ENCODE measurements at regions not wholly inside any gene's neighbourhood (a gene's known extent, or its start where the extent isn't known, plus 50 kb on each side); places are given as distances from the start of the nearest gene placed in this dataset.

DNA sequence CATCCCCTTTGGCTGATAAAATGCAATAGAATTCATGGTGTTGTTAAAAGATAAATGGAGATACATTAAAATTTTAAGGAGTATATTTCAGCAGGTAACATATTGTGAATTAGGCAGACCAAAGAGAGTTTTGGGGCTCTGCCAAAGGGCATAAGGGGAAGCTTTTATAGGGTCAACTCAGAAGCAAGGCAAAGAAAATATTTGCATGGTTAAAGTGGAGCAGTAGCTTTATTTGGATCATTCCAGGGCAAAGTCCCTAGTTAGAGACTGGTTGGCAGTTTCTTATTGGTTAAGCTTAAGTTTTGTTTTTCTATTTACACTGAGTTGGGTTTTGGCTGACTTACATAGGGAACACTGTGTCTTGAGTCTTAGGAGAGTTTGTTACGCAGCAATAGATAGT is 75.1 kb upstream of the CA10 start:
- in situ Hi-C loops (cut with HindIII; ENCODE audit: low pct_ligation_motif_present, low sequenced_read_pairs), result no loop called here
- H3K27ac ChIP-seq, result no peak overlapping the region
- no peaks in the 10 kb centered on the region for H3K36me3 ChIP-seq (replicated peaks)
- DNase-seq, result no peak
- no peak overlapping the region for H3K4me3 ChIP-seq (ENCODE audit: low read depth, low read length)
- H3K27me3 ChIP-seq (replicated peaks), result no peaks in the 10 kb centered on the region
- TF ChIP-seq, protein P1, sequence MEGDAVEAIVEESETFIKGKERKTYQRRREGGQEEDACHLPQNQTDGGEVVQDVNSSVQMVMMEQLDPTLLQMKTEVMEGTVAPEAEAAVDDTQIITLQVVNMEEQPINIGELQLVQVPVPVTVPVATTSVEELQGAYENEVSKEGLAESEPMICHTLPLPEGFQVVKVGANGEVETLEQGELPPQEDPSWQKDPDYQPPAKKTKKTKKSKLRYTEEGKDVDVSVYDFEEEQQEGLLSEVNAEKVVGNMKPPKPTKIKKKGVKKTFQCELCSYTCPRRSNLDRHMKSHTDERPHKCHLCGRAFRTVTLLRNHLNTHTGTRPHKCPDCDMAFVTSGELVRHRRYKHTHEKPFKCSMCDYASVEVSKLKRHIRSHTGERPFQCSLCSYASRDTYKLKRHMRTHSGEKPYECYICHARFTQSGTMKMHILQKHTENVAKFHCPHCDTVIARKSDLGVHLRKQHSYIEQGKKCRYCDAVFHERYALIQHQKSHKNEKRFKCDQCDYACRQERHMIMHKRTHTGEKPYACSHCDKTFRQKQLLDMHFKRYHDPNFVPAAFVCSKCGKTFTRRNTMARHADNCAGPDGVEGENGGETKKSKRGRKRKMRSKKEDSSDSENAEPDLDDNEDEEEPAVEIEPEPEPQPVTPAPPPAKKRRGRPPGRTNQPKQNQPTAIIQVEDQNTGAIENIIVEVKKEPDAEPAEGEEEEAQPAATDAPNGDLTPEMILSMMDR (IDR thresholded peaks at IDR 0.05; ENCODE audit: low read depth, low read length, missing control alignments), result no peak

DNA sequence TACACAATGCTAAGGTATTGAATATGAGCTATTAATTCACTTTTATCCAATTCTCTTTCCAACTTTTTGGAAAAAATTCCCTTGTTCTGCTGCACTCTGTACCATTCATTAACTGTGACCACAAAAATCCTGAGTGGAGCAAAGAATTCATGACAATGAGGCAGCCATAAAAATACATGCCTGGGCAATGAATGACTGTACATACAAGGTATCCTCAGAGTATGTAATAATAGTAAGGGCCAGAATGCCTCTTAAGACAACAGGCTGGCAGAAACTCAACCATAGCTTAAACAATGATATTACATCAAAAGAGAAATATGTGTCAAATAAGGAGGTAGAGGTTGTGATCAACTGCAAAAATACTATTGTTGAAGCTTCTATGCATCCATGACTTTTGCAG is 74.7 kb upstream of the CA10 start:
- Histone ChIP-seq H3K27ac (no peak overlapping the region), H3K4me3 (ENCODE audit: low read depth, low read length) (no peak overlapping the region), H3K27me3 (replicated peaks) (no peaks in the 10 kb centered on the region), H3K36me3 (replicated peaks) (no peaks in the 10 kb centered on the region)
- DNase-seq, result no peak
- TF ChIP-seq, protein P1 (IDR thresholded peaks at IDR 0.05; ENCODE audit: low read depth, low read length, missing control alignments), result no peak
- in situ Hi-C loops (cut with HindIII; ENCODE audit: low pct_ligation_motif_present, low sequenced_read_pairs), result no loop called here

DNA sequence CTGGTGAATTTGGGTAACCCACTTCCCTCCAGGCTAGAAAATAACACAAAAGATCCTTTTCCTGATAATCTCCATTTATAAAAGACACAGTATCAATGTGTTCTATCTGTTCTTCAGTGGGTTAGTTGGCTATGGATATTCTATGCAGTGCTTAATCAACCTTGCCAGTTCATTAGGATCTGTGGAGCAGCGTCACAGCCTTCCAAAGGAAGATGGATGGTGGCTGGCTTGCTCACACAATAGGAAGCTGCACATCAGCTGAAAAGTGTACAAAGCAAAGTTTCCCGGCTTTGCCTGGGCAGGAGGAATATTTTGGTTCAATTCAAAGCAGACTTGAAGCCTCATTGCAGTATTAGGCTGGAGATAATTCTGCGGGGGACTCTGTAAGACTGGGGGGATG is 70.3 kb upstream of the CA10 start:
- Histone ChIP-seq H3K27ac (no peak overlapping the region), H3K27me3 (replicated peaks) (no peaks in the 10 kb centered on the region), H3K36me3 (replicated peaks) (no peaks in the 10 kb centered on the region), H3K4me3 (ENCODE audit: low read depth, low read length) (no peak overlapping the region)
- in situ Hi-C loops (cut with HindIII; ENCODE audit: low pct_ligation_motif_present, low sequenced_read_pairs), result no loop called here
- DNase-seq, result no peak
- TF ChIP-seq, protein P1 (IDR thresholded peaks at IDR 0.05; ENCODE audit: low read depth, low read length, missing control alignments), result no peak

DNA sequence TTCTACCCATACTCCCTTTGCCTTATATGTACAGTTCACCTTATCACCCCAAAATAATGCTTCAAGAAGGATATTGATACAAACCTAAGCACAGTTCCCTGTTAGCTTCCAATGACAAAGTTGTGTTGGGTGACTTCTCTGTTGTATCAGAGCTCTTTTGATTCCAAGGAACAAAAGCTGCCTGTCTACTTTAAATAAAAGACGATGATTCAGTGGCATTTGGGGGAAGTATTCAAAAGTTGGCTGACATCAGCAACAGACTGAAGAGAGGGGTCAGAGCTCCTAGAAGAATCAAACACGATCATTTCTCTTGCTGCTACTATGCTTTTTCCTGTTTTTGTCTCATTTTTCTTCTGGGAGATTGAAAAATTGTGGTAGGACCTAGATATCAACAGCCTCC is 69.4 kb upstream of the CA10 start:
- H3K36me3 ChIP-seq (replicated peaks), result no peaks in the 10 kb centered on the region
- in situ Hi-C loops (cut with HindIII; ENCODE audit: low pct_ligation_motif_present, low sequenced_read_pairs), result no loop called here

DNA sequence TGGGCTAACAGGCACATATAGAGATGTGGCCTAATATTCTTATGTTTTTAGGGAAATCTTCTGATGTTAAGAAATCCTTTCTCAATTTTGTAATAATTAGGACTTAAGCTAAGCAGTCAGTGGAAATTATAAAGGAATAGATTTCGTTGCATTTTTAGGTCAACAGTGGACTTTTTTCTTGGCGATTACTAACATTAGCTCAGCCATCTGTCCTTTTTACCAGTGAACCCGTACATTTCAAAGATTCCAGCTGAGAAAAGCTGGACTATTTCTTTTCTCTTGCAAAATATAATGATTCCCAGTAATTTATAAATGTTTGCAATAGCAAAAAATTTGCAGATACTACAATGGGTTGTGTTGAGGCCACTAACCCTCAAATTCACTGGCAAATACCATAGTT is 54.9 kb upstream of the CA10 start:
- in situ Hi-C loops (cut with HindIII; ENCODE audit: low pct_ligation_motif_present, low sequenced_read_pairs), result no loop called here
- no peaks in the 10 kb centered on the region for H3K27me3 ChIP-seq (replicated peaks)
- H3K4me3 ChIP-seq (ENCODE audit: low read depth, low read length), result no peak overlapping the region
- H3K27ac ChIP-seq, result no peak overlapping the region
- no peaks in the 10 kb centered on the region for H3K36me3 ChIP-seq (replicated peaks)
- TF ChIP-seq, protein P1 (IDR thresholded peaks at IDR 0.05; ENCODE audit: low read depth, low read length, missing control alignments), result no peak
- no peak for DNase-seq

More for the DNA sequence above, 69.4 kb upstream of the CA10 start:
- no peak for DNase-seq
- TF ChIP-seq, protein P1 (IDR thresholded peaks at IDR 0.05; ENCODE audit: low read depth, low read length, missing control alignments), result no peak
- H3K27me3 ChIP-seq (replicated peaks), result no peaks in the 10 kb centered on the region
- no peak overlapping the region for H3K27ac ChIP-seq
- H3K4me3 ChIP-seq (ENCODE audit: low read depth, low read length), result no peak overlapping the region

DNA sequence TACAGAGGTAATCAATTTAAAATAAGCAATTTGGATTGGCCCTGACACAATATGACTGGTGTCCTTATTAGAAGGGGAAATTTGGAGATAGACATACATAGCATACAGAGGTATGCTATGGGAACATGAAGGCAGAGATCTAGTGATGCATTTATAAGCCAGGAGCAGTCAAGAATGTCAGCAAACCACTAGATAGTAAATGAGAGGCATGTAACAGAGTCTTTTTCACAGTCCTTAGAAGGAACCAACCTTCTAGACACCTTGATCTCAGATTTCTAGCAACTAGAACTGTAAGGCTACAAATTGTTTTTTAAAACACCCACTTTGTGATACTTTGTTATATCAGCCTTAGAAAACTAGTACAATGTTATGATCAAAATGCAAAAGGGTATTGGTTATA is 54.3 kb upstream of the CA10 start:
- no peak overlapping the region for H3K4me3 ChIP-seq (ENCODE audit: low read depth, low read length)
- TF ChIP-seq, protein P1 (IDR thresholded peaks at IDR 0.05; ENCODE audit: low read depth, low read length, missing control alignments), result no peak
- in situ Hi-C loops (cut with HindIII; ENCODE audit: low pct_ligation_motif_present, low sequenced_read_pairs), result no loop called here
- H3K27me3 ChIP-seq (replicated peaks), result no peaks in the 10 kb centered on the region
- H3K36me3 ChIP-seq (replicated peaks), result no peaks in the 10 kb centered on the region
- no peak for DNase-seq
- H3K27ac ChIP-seq, result no peak overlapping the region
